NCI-H1694 treated with DMSO at 0.1 percent for 48 hours (cell line): ENCODE measurements at regions not wholly inside any gene's neighbourhood (a gene's known extent, or its start where the extent isn't known, plus 50 kb on each side); places are given as distances from the start of the nearest gene placed in this dataset.

ENCODE experiments used
- DNase-seq: peaks from one replicate; lab custom pipeline; 2025; lab: John Stamatoyannopoulos, UW

GRCh38 chr2:6290217-6291015, 575.3 kb downstream of the CMPK2 start:
- no peak for DNase-seq

GRCh38 chr2:6294791-6295190, 570.9 kb downstream of the CMPK2 start:
- no peak for DNase-seq

- DNase-seq, result no peak
Observed at GRCh38 chr2:6297238-6297637, 568.5 kb downstream of the CMPK2 start.

- DNase-seq, result no peak
Observed at GRCh38 chr2:6301426-6301825, 564.3 kb downstream of the CMPK2 start.

GRCh38 chr2:6308986-6309385, 556.7 kb downstream of the CMPK2 start:
- DNase-seq, result no peak

- DNase-seq, result no peak
Observed at GRCh38 chr2:6309415-6310255, 556.1 kb downstream of the CMPK2 start.

GRCh38 chr2:6310256-6311215, 555.2 kb downstream of the CMPK2 start:
- DNase-seq, result peak; percentile 73

GRCh38 chr2:6312367-6312766, 553.3 kb downstream of the CMPK2 start:
- no peak for DNase-seq

- no peak for DNase-seq
Observed at GRCh38 chr2:6314218-6314960, 551.3 kb downstream of the CMPK2 start.

- no peak for DNase-seq
Observed at GRCh38 chr2:6325616-6326015, 540.1 kb downstream of the CMPK2 start.

- no peak for DNase-seq
Observed at GRCh38 chr2:6326958-6327357, 538.7 kb downstream of the CMPK2 start.

GRCh38 chr2:6336752-6337471, 528.8 kb downstream of the CMPK2 start:
- no peak for DNase-seq

GRCh38 chr2:6337472-6337820, 528.3 kb downstream of the CMPK2 start:
- no peak for DNase-seq

GRCh38 chr2:6341588-6342129, 524.0 kb downstream of the CMPK2 start:
- no peak for DNase-seq

- DNase-seq, result no peak
Observed at GRCh38 chr2:6342273-6342920, 523.3 kb downstream of the CMPK2 start.

GRCh38 chr2:6343076-6343475, 522.6 kb downstream of the CMPK2 start:
- no peak for DNase-seq

- DNase-seq, result no peak
Observed at GRCh38 chr2:6352247-6352646, 513.5 kb downstream of the CMPK2 start.

GRCh38 chr2:6352906-6353515, 512.7 kb downstream of the CMPK2 start:
- DNase-seq, result peak; percentile 49

- no peak for DNase-seq
Observed at GRCh38 chr2:6353669-6354068, 512.0 kb downstream of the CMPK2 start.

GRCh38 chr2:6354546-6354945, 511.2 kb downstream of the CMPK2 start:
- DNase-seq, result no peak
